Trophoblast cell (in vitro differentiated cells and primary cell): ENCODE measurements at regions not wholly inside any gene's neighbourhood (a gene's known extent, or its start where the extent isn't known, plus 50 kb on each side); places are given as distances from the start of the nearest gene placed in this dataset.

Experiments
- DNase-seq, 2 donors: peaks; one replicate each; pipeline ENCODE4 v3.0.0-alpha.2; 2016
- H2AFZ ChIP-seq: 2 replicates; pipeline ENCODE4 v1.6.1; 2013; ENCODE audit warnings: low read length, moderate library complexity, mild to moderate bottlenecking; ENCODE audit not compliant: insufficient read depth, poor library complexity
- H2AK5ac ChIP-seq: 2 replicates; pipeline ENCODE4 v1.6.1; 2013; ENCODE audit warnings: mild to moderate bottlenecking, low read length
- H2BK120ac ChIP-seq: 2 replicates; pipeline ENCODE4 v1.6.1; 2013; ENCODE audit warnings: low read length, mild to moderate bottlenecking, moderate library complexity; ENCODE audit not compliant: insufficient read depth, poor library complexity
- H2BK12ac ChIP-seq: 2 replicates; pipeline ENCODE4 v1.6.1; 2013; ENCODE audit warnings: mild to moderate bottlenecking, low read length, moderate library complexity
- H2BK5ac ChIP-seq: 2 replicates; pipeline ENCODE4 v1.6.1; 2013; ENCODE audit warnings: low read length, low read depth, moderate library complexity, mild to moderate bottlenecking; ENCODE audit not compliant: poor library complexity
- H3K14ac ChIP-seq: 2 replicates; pipeline ENCODE4 v1.6.1; 2013; ENCODE audit warnings: mild to moderate bottlenecking, low read length
- H3K18ac ChIP-seq: 2 replicates; pipeline ENCODE4 v1.6.1; 2013; ENCODE audit warnings: mild to moderate bottlenecking, low read length
- H3K23ac ChIP-seq: 2 replicates; pipeline ENCODE4 v1.6.1; 2013; ENCODE audit warnings: low read length
- H3K27ac ChIP-seq: 2 replicates; pipeline ENCODE4 v1.5.1; 2013; ENCODE audit warnings: low read depth, mild to moderate bottlenecking, inconsistent platforms, low read length, moderate library complexity
- H3K27me3 ChIP-seq: 2 replicates; pipeline ENCODE4 v1.6.1; 2013; ENCODE audit warnings: inconsistent platforms, mild to moderate bottlenecking, low read length, moderate library complexity; ENCODE audit not compliant: insufficient read depth
- H3K36me3 ChIP-seq, 2 experiments: 1 replicate in 1 of 2; 2 replicates in 1 of 2; pipeline ENCODE4 v1.6.1; 2013; ENCODE audit warnings: low read length in 2 of 2, mild to moderate bottlenecking in 2 of 2, moderate library complexity in 1 of 2; ENCODE audit not compliant: insufficient read depth in 2 of 2, control insufficient read depth in 1 of 2
- H3K4ac ChIP-seq: 2 replicates; pipeline ENCODE4 v1.6.1; 2013; ENCODE audit warnings: low read depth, mild to moderate bottlenecking, low read length, moderate library complexity
- H3K4me1 ChIP-seq, 2 experiments: 1 replicate in 1 of 2; 2 replicates in 1 of 2; pipeline ENCODE4 v1.6.1; 2013; ENCODE audit warnings: low read length in 2 of 2, mild to moderate bottlenecking in 2 of 2, moderate library complexity in 1 of 2; ENCODE audit not compliant: insufficient read depth in 2 of 2, control insufficient read depth in 1 of 2
- H3K4me2 ChIP-seq: 2 replicates; pipeline ENCODE4 v1.6.1; 2013; ENCODE audit warnings: inconsistent platforms, mild to moderate bottlenecking, low read length, moderate library complexity
- H3K4me3 ChIP-seq: 2 replicates; pipeline ENCODE4 v1.5.1; 2013; ENCODE audit warnings: mild to moderate bottlenecking, low read depth, low read length, inconsistent platforms
- H3K79me1 ChIP-seq: one replicate; pipeline ENCODE4 v1.6.1; 2013; ENCODE audit warnings: low read length
- H3K79me2 ChIP-seq: 2 replicates; pipeline ENCODE4 v1.6.1; 2013; ENCODE audit warnings: low read length, mild to moderate bottlenecking; ENCODE audit not compliant: control insufficient read depth, insufficient read depth, poor library complexity
- H3K9ac ChIP-seq: 2 replicates; pipeline ENCODE4 v1.6.1; 2013; ENCODE audit warnings: mild to moderate bottlenecking, low read length
- H3K9me3 ChIP-seq: 2 replicates; pipeline ENCODE4 v1.6.1; 2013; ENCODE audit warnings: low read depth, mild to moderate bottlenecking, control low read depth, inconsistent platforms, low read length; ENCODE audit not compliant: insufficient read depth
- H4K12ac ChIP-seq: 2 replicates; pipeline ENCODE4 v1.6.1; 2013; ENCODE audit warnings: low read depth, mild to moderate bottlenecking, low read length, moderate library complexity
- H4K8ac ChIP-seq: 2 replicates; pipeline ENCODE4 v1.6.1; 2013; ENCODE audit warnings: low read depth, mild to moderate bottlenecking, low read length, moderate library complexity
- H4K91ac ChIP-seq: one replicate; pipeline ENCODE4 v1.6.1; 2013; ENCODE audit warnings: low read depth, mild to moderate bottlenecking, low read length, moderate library complexity
- WGBS: extraction: QIAGEN DNeasy Blood & Tissue Kit; methylation state at CpG from one replicate; pipeline ENCODE4 v1.1.7; 2013; ENCODE audit warnings: missing lambda C conversion rate; ENCODE audit not compliant: insufficient read length, insufficient coverage; ENCODE audit errors: extremely low coverage; 5-methylcytosine and 5-hydroxymethylcytosine counted together

GRCh38 chr3:5466065-5466464 lies 278.6 kb downstream of the EDEM1 start:
- no peaks in the 10 kb centered on the region for H3K79me1 ChIP-seq
- no peak overlapping the region for H3K4me2 ChIP-seq
- H3K18ac ChIP-seq: no peak overlapping the region
- no peak overlapping the region for H2AK5ac ChIP-seq
- H3K4me1 ChIP-seq: no peaks in the 10 kb centered on the region
- DNase-seq: no peak
- no peaks in the 10 kb centered on the region for H3K36me3 ChIP-seq
- no peak overlapping the region for H2AFZ ChIP-seq
- H4K91ac ChIP-seq: no peak overlapping the region
- no peak overlapping the region for H3K4ac ChIP-seq
- no peak overlapping the region for H3K9ac ChIP-seq
- H4K8ac ChIP-seq: no peak overlapping the region
- H2BK120ac ChIP-seq: no peak overlapping the region
- WGBS: no CpG with 5 or more reads among the region's 3 CpGs
- H4K12ac ChIP-seq: no peak overlapping the region
- H3K23ac ChIP-seq: no peak overlapping the region
- no peak overlapping the region for H2BK12ac ChIP-seq
- H2BK5ac ChIP-seq: no peak overlapping the region
- H3K27ac ChIP-seq: no peak overlapping the region
- H3K27me3 ChIP-seq: no peaks in the 10 kb centered on the region
- no peak overlapping the region for H3K4me3 ChIP-seq
- H3K9me3 ChIP-seq: no peaks in the 10 kb centered on the region
- H3K79me2 ChIP-seq: no peaks in the 10 kb centered on the region
- H3K14ac ChIP-seq: no peak overlapping the region

- WGBS: no CpG with 5 or more reads among the region's 1 CpG
- Histone ChIP-seq H3K27me3 (no peaks in the 10 kb centered on the region), H4K8ac (no peak overlapping the region), H2AFZ (no peak overlapping the region), H3K4me2 (no peak overlapping the region), H3K9ac (no peak overlapping the region), H3K4ac (no peak overlapping the region), H3K14ac (no peak overlapping the region), H4K91ac (no peak overlapping the region), H2BK12ac (no peak overlapping the region), H3K4me1 (no peaks in the 10 kb centered on the region), H3K9me3 (no peaks in the 10 kb centered on the region), H3K79me1 (no peaks in the 10 kb centered on the region), H2BK120ac (no peak overlapping the region), H3K23ac (no peak overlapping the region), H4K12ac (no peak overlapping the region), H2AK5ac (no peak overlapping the region), H3K36me3 (no peaks in the 10 kb centered on the region), H3K27ac (no peak overlapping the region), H3K79me2 (no peaks in the 10 kb centered on the region), H3K4me3 (no peak overlapping the region), H2BK5ac (no peak overlapping the region), H3K18ac (no peak overlapping the region)
- no peak for DNase-seq
These were observed 279.2 kb downstream of the EDEM1 start for GRCh38 chr3:5466717-5467116.

GRCh38 chr3:5473471-5473870 lies 286.0 kb downstream of the EDEM1 start:
- no peaks in the 10 kb centered on the region for H3K79me2 ChIP-seq
- H3K79me1 ChIP-seq: no peaks in the 10 kb centered on the region
- H2BK12ac ChIP-seq: no peak overlapping the region
- H3K27me3 ChIP-seq: no peaks in the 10 kb centered on the region
- H4K8ac ChIP-seq: no peak overlapping the region
- H3K4me3 ChIP-seq: no peak overlapping the region
- no peaks in the 10 kb centered on the region for H3K36me3 ChIP-seq
- no peak overlapping the region for H2BK120ac ChIP-seq
- no peak overlapping the region for H3K14ac ChIP-seq
- no peak overlapping the region for H4K12ac ChIP-seq
- no peak for DNase-seq
- H2AK5ac ChIP-seq: no peak overlapping the region
- no peaks in the 10 kb centered on the region for H3K9me3 ChIP-seq
- no peak overlapping the region for H3K18ac ChIP-seq
- no peak overlapping the region for H3K4me2 ChIP-seq
- H3K4me1 ChIP-seq: no peaks in the 10 kb centered on the region
- H2AFZ ChIP-seq: no peak overlapping the region
- no peak overlapping the region for H4K91ac ChIP-seq
- no peak overlapping the region for H3K27ac ChIP-seq
- no peak overlapping the region for H3K4ac ChIP-seq
- H3K9ac ChIP-seq: no peak overlapping the region
- no peak overlapping the region for H2BK5ac ChIP-seq
- H3K23ac ChIP-seq: no peak overlapping the region
- WGBS: no CpG with 5 or more reads among the region's 1 CpG

- H2BK12ac ChIP-seq: no peak overlapping the region
- H2BK120ac ChIP-seq: no peak overlapping the region
- no CpG with 5 or more reads among the region's 2 CpGs for WGBS
- no peak overlapping the region for H4K8ac ChIP-seq
- DNase-seq: no peak
- H3K79me1 ChIP-seq: no peaks in the 10 kb centered on the region
- H3K36me3 ChIP-seq: no peaks in the 10 kb centered on the region
- H3K18ac ChIP-seq: no peak overlapping the region
- H4K91ac ChIP-seq: no peak overlapping the region
- no peak overlapping the region for H2AFZ ChIP-seq
- no peak overlapping the region for H3K4me2 ChIP-seq
- H3K9me3 ChIP-seq: no peaks in the 10 kb centered on the region
- H3K23ac ChIP-seq: no peak overlapping the region
- H3K79me2 ChIP-seq: no peaks in the 10 kb centered on the region
- H3K27ac ChIP-seq: no peak overlapping the region
- H4K12ac ChIP-seq: no peak overlapping the region
- no peaks in the 10 kb centered on the region for H3K27me3 ChIP-seq
- H3K4me3 ChIP-seq: no peak overlapping the region
- no peak overlapping the region for H3K9ac ChIP-seq
- no peak overlapping the region for H3K4ac ChIP-seq
- H2AK5ac ChIP-seq: no peak overlapping the region
- no peaks in the 10 kb centered on the region for H3K4me1 ChIP-seq
- no peak overlapping the region for H3K14ac ChIP-seq
- no peak overlapping the region for H2BK5ac ChIP-seq
These were observed 288.9 kb downstream of the EDEM1 start for GRCh38 chr3:5476403-5476802.
